OCI-LY1 (cell line): ENCODE measurements at regions not wholly inside any gene's neighbourhood (a gene's known extent, or its start where the extent isn't known, plus 50 kb on each side); places are given as distances from the start of the nearest gene placed in this dataset.
"Not testable (repeated sequence)": the region's sequence is repeated elsewhere in the genome, so short reads cannot be mapped to it uniquely, and the experiment has no call there.

Experiments
- CTCF ChIP-seq: fragments of 200-600 bp; sonication (generic), shearing (Covaris generic); IDR thresholded peaks from 2 replicates; pipeline ENCODE4 v1.5.1; 2017; ENCODE audit warnings: mild to moderate bottlenecking, antibody characterized with exemption, low read length, moderate library complexity, mixed read lengths
- EZH2 ChIP-seq: fragments of 200-600 bp; sonication (generic), shearing (Covaris generic); IDR thresholded peaks from 2 replicates; pipeline ENCODE4 v1.8.0; 2017; ENCODE audit warnings: borderline replicate concordance, mixed run types, mild to moderate bottlenecking, antibody characterized with exemption, low read length, moderate library complexity, mixed read lengths

GRCh38 chr3:34079849-34080248 is 281.4 kb downstream of the PDCD6IP start:
- TF ChIP-seq CTCF, EZH2: not testable (repeated sequence)
